ENCODE measurements at regions not wholly inside any gene's neighbourhood (a gene's known extent, or its start where the extent isn't known, plus 50 kb on each side); places are given as distances from the start of the nearest gene placed in this dataset.

GRCh38 chr2:194095359-194095758, 1561.7 kb upstream of the SLC39A10 start (continued):
- TF ChIP-seq, protein P1, sequence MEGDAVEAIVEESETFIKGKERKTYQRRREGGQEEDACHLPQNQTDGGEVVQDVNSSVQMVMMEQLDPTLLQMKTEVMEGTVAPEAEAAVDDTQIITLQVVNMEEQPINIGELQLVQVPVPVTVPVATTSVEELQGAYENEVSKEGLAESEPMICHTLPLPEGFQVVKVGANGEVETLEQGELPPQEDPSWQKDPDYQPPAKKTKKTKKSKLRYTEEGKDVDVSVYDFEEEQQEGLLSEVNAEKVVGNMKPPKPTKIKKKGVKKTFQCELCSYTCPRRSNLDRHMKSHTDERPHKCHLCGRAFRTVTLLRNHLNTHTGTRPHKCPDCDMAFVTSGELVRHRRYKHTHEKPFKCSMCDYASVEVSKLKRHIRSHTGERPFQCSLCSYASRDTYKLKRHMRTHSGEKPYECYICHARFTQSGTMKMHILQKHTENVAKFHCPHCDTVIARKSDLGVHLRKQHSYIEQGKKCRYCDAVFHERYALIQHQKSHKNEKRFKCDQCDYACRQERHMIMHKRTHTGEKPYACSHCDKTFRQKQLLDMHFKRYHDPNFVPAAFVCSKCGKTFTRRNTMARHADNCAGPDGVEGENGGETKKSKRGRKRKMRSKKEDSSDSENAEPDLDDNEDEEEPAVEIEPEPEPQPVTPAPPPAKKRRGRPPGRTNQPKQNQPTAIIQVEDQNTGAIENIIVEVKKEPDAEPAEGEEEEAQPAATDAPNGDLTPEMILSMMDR (IDR thresholded peaks at IDR 0.05), result no peak
- TF ChIP-seq, protein P2, sequence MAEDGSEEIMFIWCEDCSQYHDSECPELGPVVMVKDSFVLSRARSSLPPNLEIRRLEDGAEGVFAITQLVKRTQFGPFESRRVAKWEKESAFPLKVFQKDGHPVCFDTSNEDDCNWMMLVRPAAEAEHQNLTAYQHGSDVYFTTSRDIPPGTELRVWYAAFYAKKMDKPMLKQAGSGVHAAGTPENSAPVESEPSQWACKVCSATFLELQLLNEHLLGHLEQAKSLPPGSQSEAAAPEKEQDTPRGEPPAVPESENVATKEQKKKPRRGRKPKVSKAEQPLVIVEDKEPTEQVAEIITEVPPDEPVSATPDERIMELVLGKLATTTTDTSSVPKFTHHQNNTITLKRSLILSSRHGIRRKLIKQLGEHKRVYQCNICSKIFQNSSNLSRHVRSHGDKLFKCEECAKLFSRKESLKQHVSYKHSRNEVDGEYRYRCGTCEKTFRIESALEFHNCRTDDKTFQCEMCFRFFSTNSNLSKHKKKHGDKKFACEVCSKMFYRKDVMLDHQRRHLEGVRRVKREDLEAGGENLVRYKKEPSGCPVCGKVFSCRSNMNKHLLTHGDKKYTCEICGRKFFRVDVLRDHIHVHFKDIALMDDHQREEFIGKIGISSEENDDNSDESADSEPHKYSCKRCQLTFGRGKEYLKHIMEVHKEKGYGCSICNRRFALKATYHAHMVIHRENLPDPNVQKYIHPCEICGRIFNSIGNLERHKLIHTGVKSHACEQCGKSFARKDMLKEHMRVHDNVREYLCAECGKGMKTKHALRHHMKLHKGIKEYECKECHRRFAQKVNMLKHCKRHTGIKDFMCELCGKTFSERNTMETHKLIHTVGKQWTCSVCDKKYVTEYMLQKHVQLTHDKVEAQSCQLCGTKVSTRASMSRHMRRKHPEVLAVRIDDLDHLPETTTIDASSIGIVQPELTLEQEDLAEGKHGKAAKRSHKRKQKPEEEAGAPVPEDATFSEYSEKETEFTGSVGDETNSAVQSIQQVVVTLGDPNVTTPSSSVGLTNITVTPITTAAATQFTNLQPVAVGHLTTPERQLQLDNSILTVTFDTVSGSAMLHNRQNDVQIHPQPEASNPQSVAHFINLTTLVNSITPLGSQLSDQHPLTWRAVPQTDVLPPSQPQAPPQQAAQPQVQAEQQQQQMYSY (CRISPR knock-in tag; IDR thresholded peaks at IDR 0.05), result no peak
- TF ChIP-seq, protein P3, sequence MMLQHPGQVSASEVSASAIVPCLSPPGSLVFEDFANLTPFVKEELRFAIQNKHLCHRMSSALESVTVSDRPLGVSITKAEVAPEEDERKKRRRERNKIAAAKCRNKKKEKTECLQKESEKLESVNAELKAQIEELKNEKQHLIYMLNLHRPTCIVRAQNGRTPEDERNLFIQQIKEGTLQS (CRISPR knock-in tag; conservative IDR thresholded peaks at IDR 0.05), result no peak
- TF ChIP-seq KAT7 (CRISPR knock-in tag; IDR thresholded peaks at IDR 0.05; ENCODE audit: borderline replicate concordance), result no peak
- TF ChIP-seq PREB (CRISPR knock-in tag; IDR thresholded peaks at IDR 0.05; ENCODE audit: borderline replicate concordance), result no peak
- TF ChIP-seq ZNF219 (CRISPR knock-in tag; IDR thresholded peaks at IDR 0.05; ENCODE audit: borderline replicate concordance), result no peak
- TF ChIP-seq ELF4 (CRISPR knock-in tag; IDR thresholded peaks at IDR 0.05; ENCODE audit: low read depth), result no peak
- no peak for TF ChIP-seq MXD4 (CRISPR knock-in tag; IDR thresholded peaks at IDR 0.05; ENCODE audit: borderline replicate concordance)
- no peak for TF ChIP-seq ZMAT4 (CRISPR knock-in tag; IDR thresholded peaks at IDR 0.05)
- TF ChIP-seq NR3C1 (CRISPR knock-in tag; conservative IDR thresholded peaks at IDR 0.05; ENCODE audit: low read depth), result no peak
- no peak for TF ChIP-seq ZNF512 (CRISPR knock-in tag; IDR thresholded peaks at IDR 0.05; ENCODE audit: borderline replicate concordance)
- TF ChIP-seq, protein P4, sequence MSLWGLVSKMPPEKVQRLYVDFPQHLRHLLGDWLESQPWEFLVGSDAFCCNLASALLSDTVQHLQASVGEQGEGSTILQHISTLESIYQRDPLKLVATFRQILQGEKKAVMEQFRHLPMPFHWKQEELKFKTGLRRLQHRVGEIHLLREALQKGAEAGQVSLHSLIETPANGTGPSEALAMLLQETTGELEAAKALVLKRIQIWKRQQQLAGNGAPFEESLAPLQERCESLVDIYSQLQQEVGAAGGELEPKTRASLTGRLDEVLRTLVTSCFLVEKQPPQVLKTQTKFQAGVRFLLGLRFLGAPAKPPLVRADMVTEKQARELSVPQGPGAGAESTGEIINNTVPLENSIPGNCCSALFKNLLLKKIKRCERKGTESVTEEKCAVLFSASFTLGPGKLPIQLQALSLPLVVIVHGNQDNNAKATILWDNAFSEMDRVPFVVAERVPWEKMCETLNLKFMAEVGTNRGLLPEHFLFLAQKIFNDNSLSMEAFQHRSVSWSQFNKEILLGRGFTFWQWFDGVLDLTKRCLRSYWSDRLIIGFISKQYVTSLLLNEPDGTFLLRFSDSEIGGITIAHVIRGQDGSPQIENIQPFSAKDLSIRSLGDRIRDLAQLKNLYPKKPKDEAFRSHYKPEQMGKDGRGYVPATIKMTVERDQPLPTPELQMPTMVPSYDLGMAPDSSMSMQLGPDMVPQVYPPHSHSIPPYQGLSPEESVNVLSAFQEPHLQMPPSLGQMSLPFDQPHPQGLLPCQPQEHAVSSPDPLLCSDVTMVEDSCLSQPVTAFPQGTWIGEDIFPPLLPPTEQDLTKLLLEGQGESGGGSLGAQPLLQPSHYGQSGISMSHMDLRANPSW (CRISPR knock-in tag; conservative IDR thresholded peaks at IDR 0.05; ENCODE audit: low read depth), result no peak

- DNase-seq (ENCODE audit: low spot score) (peak; percentile 10), ATAC-seq (no peak)
- no peak overlapping the region for H3K4me3 Mint-ChIP-seq
- H3K27ac Mint-ChIP-seq, result no peak overlapping the region
- H3K4me1 Mint-ChIP-seq, result peaks cover 36% of the 10 kb centered on the region
- H3K27me3 Mint-ChIP-seq (ENCODE audit: low read depth), result no peaks in the 10 kb centered on the region
- ChIA-PET CTCF (no interaction called here), POLR2A (no interaction called here)
- peaks cover 14% of the 10 kb centered on the region for H3K9me3 Mint-ChIP-seq
- no peaks in the 10 kb centered on the region for H3K36me3 Mint-ChIP-seq
- TF ChIP-seq PRRX2 (CRISPR knock-in tag; IDR thresholded peaks at IDR 0.05) (no peak), ZNF396 (CRISPR knock-in tag; IDR thresholded peaks at IDR 0.05; ENCODE audit: borderline replicate concordance) (no peak), MXD4 (CRISPR knock-in tag; IDR thresholded peaks at IDR 0.05; ENCODE audit: borderline replicate concordance) (no peak)
- TF ChIP-seq, protein P5, sequence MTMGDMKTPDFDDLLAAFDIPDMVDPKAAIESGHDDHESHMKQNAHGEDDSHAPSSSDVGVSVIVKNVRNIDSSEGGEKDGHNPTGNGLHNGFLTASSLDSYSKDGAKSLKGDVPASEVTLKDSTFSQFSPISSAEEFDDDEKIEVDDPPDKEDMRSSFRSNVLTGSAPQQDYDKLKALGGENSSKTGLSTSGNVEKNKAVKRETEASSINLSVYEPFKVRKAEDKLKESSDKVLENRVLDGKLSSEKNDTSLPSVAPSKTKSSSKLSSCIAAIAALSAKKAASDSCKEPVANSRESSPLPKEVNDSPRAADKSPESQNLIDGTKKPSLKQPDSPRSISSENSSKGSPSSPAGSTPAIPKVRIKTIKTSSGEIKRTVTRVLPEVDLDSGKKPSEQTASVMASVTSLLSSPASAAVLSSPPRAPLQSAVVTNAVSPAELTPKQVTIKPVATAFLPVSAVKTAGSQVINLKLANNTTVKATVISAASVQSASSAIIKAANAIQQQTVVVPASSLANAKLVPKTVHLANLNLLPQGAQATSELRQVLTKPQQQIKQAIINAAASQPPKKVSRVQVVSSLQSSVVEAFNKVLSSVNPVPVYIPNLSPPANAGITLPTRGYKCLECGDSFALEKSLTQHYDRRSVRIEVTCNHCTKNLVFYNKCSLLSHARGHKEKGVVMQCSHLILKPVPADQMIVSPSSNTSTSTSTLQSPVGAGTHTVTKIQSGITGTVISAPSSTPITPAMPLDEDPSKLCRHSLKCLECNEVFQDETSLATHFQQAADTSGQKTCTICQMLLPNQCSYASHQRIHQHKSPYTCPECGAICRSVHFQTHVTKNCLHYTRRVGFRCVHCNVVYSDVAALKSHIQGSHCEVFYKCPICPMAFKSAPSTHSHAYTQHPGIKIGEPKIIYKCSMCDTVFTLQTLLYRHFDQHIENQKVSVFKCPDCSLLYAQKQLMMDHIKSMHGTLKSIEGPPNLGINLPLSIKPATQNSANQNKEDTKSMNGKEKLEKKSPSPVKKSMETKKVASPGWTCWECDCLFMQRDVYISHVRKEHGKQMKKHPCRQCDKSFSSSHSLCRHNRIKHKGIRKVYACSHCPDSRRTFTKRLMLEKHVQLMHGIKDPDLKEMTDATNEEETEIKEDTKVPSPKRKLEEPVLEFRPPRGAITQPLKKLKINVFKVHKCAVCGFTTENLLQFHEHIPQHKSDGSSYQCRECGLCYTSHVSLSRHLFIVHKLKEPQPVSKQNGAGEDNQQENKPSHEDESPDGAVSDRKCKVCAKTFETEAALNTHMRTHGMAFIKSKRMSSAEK (CRISPR knock-in tag; IDR thresholded peaks at IDR 0.05; ENCODE audit: borderline replicate concordance), result no peak
- TF ChIP-seq, protein P6, sequence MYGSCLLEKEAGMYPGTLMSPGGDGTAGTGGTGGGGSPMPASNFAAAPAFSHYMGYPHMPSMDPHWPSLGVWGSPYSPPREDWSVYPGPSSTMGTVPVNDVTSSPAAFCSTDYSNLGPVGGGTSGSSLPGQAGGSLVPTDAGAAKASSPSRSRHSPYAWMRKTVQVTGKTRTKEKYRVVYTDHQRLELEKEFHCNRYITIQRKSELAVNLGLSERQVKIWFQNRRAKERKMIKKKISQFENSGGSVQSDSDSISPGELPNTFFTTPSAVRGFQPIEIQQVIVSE (CRISPR knock-in tag; IDR thresholded peaks at IDR 0.05; ENCODE audit: borderline replicate concordance), result no peak
Observed at GRCh38 chr2:194090251-194090905, 1566.6 kb upstream of the SLC39A10 start.

Measured in WTC11 (cell line).